NB4 (cell line): ENCODE measurements at regions not wholly inside any gene's neighbourhood (a gene's known extent, or its start where the extent isn't known, plus 50 kb on each side); places are given as distances from the start of the nearest gene placed in this dataset.

Experiments
- DNase-seq: peaks from one replicate; pipeline ENCODE4 v3.0.0; 2010; ENCODE audit warnings: low read depth
- H3K4me3 ChIP-seq: one replicate; pipeline ENCODE4 v1.5.1; 2011; ENCODE audit warnings: mild to moderate bottlenecking, low read depth, low read length, moderate library complexity
- CTCF ChIP-seq: IDR thresholded peaks from one replicate; pipeline ENCODE4 v1.5.1; 2012; ENCODE audit warnings: low read depth, low read length
- MAX ChIP-seq: IDR thresholded peaks from 2 replicates; pipeline ENCODE4 v1.6.1; 2011; ENCODE audit warnings: low read depth, low read length
- MYC ChIP-seq: IDR thresholded peaks from 2 replicates; pipeline ENCODE4 v1.6.1; 2011; ENCODE audit warnings: low read depth, low read length
- POLR2A ChIP-seq: IDR thresholded peaks from 2 replicates; pipeline ENCODE4 v1.6.1; 2011; ENCODE audit warnings: mild to moderate bottlenecking; ENCODE audit not compliant: insufficient read length; ENCODE audit errors: extremely low read depth

GRCh38 chr21:29486306-29486807 lies 187.6 kb downstream of the BACH1 start:
- DNase-seq: no peak
- no peak overlapping the region for H3K4me3 ChIP-seq
- TF ChIP-seq POLR2A (no peak), CTCF (no peak), MAX (no peak), MYC (no peak)
